ENCODE measurements at regions not wholly inside any gene's neighbourhood (a gene's known extent, or its start where the extent isn't known, plus 50 kb on each side); places are given as distances from the start of the nearest gene placed in this dataset.

- no peak for DNase-seq (ENCODE audit: low read depth in 1 of 2, low spot score in 1 of 2)
Measured at GRCh38 chr18:71022389-71022788, 733.5 kb downstream of the SOCS6 start.

DNA sequence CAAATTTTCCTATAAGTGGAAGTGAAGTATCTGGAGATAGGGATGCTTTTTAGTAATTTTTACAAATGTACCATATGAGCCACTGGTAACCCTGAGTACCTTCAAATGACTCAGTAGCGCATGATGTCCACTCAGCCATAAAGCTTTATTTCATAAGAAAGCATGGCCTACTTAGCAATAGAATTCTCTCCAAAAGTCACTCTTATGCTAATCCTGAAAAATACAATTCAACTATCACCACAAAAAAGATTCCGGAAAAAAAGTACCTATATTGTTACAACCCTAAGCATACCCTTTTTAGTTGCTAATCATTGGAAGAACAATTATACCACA is 732.2 kb downstream of the SOCS6 start:
- DNase-seq (ENCODE audit: low read depth in 1 of 2, low spot score in 1 of 2) = no peak

- no peak for DNase-seq (ENCODE audit: low read depth in 1 of 2, low spot score in 1 of 2)
Measured at GRCh38 chr18:71020342-71021029, 731.6 kb downstream of the SOCS6 start.

DNA sequence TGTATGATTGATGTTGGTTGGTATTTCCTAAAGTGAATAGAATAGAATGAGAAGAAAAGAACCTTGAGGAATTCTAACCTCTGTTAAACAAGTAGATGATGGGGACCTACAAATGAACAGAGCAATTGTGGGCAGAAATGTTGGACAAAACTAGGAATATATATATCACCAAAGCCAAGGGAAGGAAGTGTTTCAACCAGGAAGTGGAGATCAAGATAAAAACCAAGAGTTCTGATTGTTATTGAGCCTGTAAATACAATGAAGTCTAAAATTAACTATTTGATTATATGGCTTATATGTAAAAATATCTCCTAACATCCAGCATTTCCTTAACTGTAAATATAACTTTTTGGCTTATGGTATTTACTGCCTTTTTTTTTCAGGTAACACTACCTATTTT is 730.0 kb downstream of the SOCS6 start:
- no peak for DNase-seq (ENCODE audit: low read depth in 1 of 2, low spot score in 1 of 2)

DNA sequence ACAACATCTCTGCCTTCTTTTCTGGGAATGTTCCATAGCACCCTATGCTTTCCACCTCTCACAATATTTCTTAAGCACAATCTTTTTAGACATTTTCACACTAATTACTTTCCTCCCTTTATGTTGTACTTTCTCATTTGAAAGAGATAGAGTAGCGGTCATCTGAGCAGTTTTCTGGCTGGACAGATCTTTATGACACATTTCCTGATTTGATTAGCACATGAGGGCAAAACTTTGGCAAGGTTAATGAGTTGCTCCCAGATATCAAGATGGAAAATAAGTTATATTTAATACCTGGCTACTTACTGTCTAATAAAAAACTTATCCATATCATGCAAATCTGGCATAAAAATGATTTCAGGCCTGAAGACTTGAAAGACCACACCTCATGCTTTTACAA is 723.9 kb downstream of the SOCS6 start:
- no peak for DNase-seq (ENCODE audit: low read depth in 1 of 2, low spot score in 1 of 2)

GRCh38 chr18:71011389-71011788 is 722.5 kb downstream of the SOCS6 start:
- DNase-seq (ENCODE audit: low read depth in 1 of 2, low spot score in 1 of 2) = no peak

DNA sequence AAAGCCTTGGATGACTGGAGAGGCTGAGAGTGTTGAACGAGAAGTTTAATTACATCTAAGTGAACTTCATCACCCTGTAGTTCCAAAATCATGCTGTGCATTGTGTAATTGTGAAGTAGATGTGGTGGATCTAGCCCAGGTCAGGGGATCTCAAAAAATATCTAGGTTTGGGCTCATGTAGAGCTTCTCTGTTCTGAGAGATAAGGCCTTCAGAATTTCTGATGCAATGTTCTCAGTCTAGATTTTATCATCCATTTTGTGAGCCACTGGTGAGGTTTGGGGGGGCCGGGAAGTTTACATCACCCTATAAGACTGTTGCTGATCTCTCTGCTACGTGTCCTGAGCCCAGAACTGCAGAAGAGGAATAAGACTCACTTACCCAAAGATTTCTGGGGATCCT is 719.4 kb downstream of the SOCS6 start:
- DNase-seq (ENCODE audit: low read depth in 1 of 2, low spot score in 1 of 2) = no peak

DNA sequence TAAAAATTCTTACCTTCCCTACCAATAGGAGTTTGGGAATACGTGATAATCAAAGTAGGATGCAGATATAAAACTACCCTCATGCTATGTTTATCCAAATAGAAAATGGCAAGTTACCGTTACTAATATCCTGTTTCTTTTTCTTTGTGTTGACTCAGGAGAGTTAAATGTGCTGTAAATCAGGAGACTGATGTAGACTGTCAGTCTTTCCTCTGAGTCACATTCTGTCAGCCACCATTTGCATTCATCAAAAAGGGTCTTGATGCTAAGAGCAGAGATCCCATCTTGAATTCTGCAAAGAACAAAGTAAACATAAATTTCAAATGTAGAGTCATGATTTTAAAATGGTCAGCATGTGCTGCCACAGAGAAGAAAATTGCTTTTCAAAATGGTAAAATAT is 712.8 kb downstream of the SOCS6 start:
- no peak for DNase-seq (ENCODE audit: low read depth in 1 of 2, low spot score in 1 of 2)

GRCh38 chr18:70998490-70998889 is 709.6 kb downstream of the SOCS6 start:
- no peak for DNase-seq (ENCODE audit: low read depth in 1 of 2, low spot score in 1 of 2)

DNA sequence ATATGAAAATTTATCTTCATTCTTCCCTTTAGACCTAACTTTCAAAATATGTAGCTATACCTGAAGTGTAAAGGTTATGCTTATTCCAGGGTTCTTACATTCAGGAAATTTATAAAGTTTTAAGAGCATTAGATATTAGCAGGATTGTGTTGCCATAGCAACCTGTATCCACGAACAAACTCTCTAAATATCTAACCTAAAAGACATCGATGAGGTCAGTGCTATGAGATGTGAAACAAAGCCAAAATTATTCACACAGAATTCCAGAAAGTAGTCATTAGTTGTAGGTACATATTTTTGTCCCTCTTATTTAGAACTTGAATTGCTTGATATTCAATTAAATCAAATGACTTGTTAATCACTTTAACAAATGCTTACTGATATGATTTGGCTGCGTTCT is 705.3 kb downstream of the SOCS6 start:
- no peak for DNase-seq (ENCODE audit: low read depth in 1 of 2, low spot score in 1 of 2)

GRCh38 chr18:70991577-70991976 is 702.7 kb downstream of the SOCS6 start:
- DNase-seq (ENCODE audit: low read depth in 1 of 2, low spot score in 1 of 2) = no peak

GRCh38 chr18:70985948-70986347 is 697.1 kb downstream of the SOCS6 start:
- DNase-seq (ENCODE audit: low read depth in 1 of 2, low spot score in 1 of 2) = no peak

DNA sequence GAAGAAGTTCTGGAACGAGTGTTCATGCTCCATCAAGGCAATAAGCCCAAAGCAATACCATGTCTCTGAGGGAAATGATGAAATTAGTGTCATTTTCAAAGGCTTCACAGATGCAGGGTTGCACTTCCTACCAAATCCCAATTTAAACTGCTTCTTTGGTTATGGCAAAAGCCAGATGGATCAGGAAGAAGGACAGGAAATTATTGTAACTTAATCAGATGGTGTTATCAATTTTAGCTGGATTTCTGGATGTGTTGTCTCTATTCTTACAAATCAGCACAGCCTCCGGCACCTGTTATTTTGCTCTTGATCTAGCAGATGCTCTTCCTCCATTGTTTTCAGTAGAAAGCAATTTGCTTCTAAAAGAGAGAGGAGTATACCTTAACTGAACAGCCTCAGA is 693.4 kb downstream of the SOCS6 start:
- no peak for DNase-seq (ENCODE audit: low read depth in 1 of 2, low spot score in 1 of 2)

- DNase-seq (ENCODE audit: low read depth in 1 of 2, low spot score in 1 of 2) = no peak
Measured at GRCh38 chr18:70981400-70982140, 692.7 kb downstream of the SOCS6 start.

- DNase-seq (ENCODE audit: low read depth in 1 of 2, low spot score in 1 of 2) = no peak
Measured at GRCh38 chr18:70973626-70974025, 684.8 kb downstream of the SOCS6 start.

GRCh38 chr18:70966419-70966818 is 677.6 kb downstream of the SOCS6 start:
- no peak for DNase-seq (ENCODE audit: low read depth in 1 of 2, low spot score in 1 of 2)

DNA sequence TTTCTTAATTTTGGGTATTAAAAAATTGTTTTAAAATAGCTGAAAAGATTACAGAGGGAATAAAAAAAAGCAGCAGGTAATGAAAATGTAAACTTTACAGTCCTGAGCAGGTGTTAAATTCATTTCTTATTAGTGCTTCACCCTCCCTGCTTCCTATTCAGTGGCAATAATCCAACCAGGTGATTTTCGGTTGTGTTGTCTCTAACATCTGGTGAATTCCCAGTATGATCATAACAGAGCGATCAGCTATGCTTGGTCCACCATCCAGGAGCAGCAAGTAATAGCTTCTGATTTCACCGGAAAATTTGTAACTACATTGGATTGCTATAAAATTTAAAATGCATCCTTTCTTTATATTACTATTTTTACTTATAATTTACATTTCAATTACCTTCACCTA is 673.1 kb downstream of the SOCS6 start:
- DNase-seq (ENCODE audit: low read depth in 1 of 2, low spot score in 1 of 2) = no peak

DNA sequence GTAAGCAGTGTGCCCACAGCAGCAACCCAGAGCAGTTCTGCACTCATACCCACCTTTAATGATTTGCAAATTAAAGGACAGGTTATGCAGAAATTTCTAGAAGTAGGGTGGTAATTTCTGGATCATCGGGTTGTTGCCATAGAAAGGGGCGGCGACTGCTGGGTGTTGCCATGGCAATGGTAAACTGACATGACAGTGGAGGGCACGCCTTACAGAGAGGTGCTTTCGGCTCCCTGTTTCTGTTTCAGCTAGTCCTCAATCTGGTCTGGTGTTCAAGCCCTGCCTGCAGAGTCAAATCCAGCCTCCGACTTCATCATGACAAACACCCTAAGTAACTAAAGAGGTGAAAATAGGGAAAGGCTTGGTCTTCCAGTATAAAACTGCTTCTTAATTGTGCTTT is 667.7 kb downstream of the SOCS6 start:
- DNase-seq (ENCODE audit: low read depth in 1 of 2, low spot score in 1 of 2) = no peak

DNA sequence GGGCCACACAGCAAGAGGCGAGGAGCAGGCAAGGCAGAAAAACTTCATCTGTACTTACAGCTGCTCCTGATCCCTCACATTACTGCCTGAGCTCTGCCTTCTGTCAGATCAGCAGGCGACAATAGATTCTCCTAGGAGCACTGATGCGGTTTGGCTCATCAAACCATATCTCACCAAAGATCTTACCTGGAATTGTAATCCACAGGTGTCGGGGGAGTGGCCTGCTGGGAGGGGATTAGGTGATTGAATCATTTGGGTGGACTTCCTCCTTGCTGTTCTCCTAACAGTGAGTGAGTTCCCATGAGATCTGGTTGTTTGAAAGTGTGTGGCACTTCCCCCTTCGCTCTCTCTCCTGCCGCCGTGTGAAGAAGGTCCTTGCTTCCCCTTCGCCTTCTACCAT is 647.3 kb downstream of the SOCS6 start:
- DNase-seq (ENCODE audit: low read depth in 1 of 2, low spot score in 1 of 2) = no peak

DNA sequence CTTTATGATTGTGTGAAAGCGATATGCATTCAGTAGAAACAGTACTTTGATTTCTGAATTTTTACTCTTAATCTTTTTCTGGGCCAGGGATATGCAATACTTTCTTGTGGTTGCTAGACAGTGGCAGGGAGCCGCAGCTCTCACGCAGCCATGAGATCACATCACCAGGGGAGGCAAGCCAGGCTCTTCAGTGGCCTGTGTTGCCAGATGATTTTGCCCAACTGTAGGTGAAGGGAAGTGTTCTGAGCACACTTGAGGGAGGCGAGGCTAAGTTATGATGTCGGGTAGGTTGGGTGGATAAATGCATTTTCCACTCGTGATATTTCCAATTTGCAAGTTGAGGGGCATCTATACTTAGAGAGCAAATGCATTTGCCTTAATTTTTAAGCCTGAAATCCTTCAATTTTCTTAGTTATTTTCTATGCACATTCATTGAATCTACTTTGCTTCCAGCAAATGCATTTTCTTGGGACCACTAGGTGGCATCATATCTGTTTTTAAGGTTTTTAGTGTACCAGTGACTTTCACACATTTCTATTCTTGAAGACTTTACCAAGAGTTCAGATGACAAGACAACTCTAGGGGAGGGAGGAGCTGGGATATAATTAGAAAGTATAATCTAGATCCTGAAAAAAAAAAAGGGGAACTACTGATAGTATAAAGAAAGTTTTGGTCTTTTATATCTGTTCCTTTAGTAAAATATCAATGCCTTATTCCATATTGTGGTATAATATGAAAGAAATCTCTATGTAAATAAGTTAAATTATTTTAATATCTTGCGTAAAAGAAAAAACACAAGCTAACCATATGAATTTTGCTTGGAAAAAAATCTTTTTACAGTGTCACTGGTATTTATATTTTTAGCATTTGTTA is 643.3 kb downstream of the SOCS6 start:
- no peak for DNase-seq (ENCODE audit: low read depth in 1 of 2, low spot score in 1 of 2)

- no peak for DNase-seq (ENCODE audit: low read depth in 1 of 2, low spot score in 1 of 2)
Measured at GRCh38 chr18:70920840-70921374, 632.1 kb downstream of the SOCS6 start.

- no peak for DNase-seq (ENCODE audit: low read depth in 1 of 2, low spot score in 1 of 2)
Measured at GRCh38 chr18:70907673-70908072, 618.8 kb downstream of the SOCS6 start.

All from stimulated activated CD4-positive, alpha-beta T cell treated with anti-CD3 and anti-CD28 coated beads, Interleukin-15, amount 100 ng/mL, for 1 hour (primary cell).